Esophagus muscularis mucosa (tissue), 4 donors: ENCODE measurements at regions not wholly inside any gene's neighbourhood (a gene's known extent, or its start where the extent isn't known, plus 50 kb on each side); places are given as distances from the start of the nearest gene placed in this dataset.

Experiments used
- DNase-seq: peaks from one replicate; pipeline ENCODE4 v3.0.0-alpha.2; 2017; ENCODE audit errors: extremely low spot score
- H3K27ac ChIP-seq, 4 donors: fragments of 200-600 bp; sonication (generic); replicated peaks in 1 of 4; 1 replicate in 3 of 4; 2 replicates in 1 of 4; pipeline ENCODE4 v1.5.1; 2016 to 2019; ENCODE audit warnings: mild to moderate bottlenecking in 1 of 4
- H3K27me3 ChIP-seq, 4 donors: fragments of 200-600 bp; sonication (generic); one replicate each; pipeline versions ENCODE4 v1.5.1 to v1.6.0; 2016 to 2019
- H3K36me3 ChIP-seq, 4 donors: fragments of 200-600 bp; sonication (generic); one replicate each; pipeline ENCODE4 v1.5.1; 2016 to 2019
- H3K4me1 ChIP-seq, 4 donors: fragments of 200-600 bp; sonication (generic); one replicate each; pipeline ENCODE4 v1.5.1; 2016 to 2019
- H3K4me3 ChIP-seq, 4 donors: fragments of 200-600 bp; sonication (generic); 1 replicate in 2 of 4; 2 replicates in 2 of 4; pipeline ENCODE4 v1.5.1; 2016 to 2019; ENCODE audit warnings: mild to moderate bottlenecking in 4 of 4, moderate library complexity in 1 of 4
- H3K9me3 ChIP-seq, 4 donors: fragments of 200-600 bp; sonication (generic); 1 replicate in 3 of 4; 2 replicates in 1 of 4; pipeline ENCODE4 v1.5.1; 2016 to 2019
- CTCF ChIP-seq, 3 experiments: fragments of 200-600 bp in 2 of 3; fragments of 450-650 bp in 1 of 3; sonication (generic) in 2 of 3; IDR thresholded peaks; one replicate each; pipeline ENCODE4 v1.5.1; 2017 to 2019; ENCODE audit warnings: antibody characterized with exemption in 3 of 3, mild to moderate bottlenecking in 2 of 3, moderate library complexity in 1 of 3
- EP300 ChIP-seq: sonication (generic); formaldehyde crosslinking; IDR thresholded peaks from one replicate; pipeline ENCODE4 v1.6.1; 2017; ENCODE audit warnings: antibody characterized with exemption
- POLR2A ChIP-seq: fragments of 450-650 bp; IDR thresholded peaks from one replicate; pipeline ENCODE4 v1.6.1; 2017; ENCODE audit warnings: antibody characterized with exemption, moderate library complexity, mild to moderate bottlenecking, low read depth
- POLR2AphosphoS5 ChIP-seq, 2 donors: sonication (generic); formaldehyde crosslinking; IDR thresholded peaks; one replicate each; pipeline ENCODE4 v1.6.1; 2017; ENCODE audit warnings: antibody characterized with exemption in 2 of 2
- WGBS: methylation state at CpG from one replicate; pipeline ENCODE4 v1.1.5; 2018; 5-methylcytosine and 5-hydroxymethylcytosine counted together
- intact Hi-C: fragments of 100-400 bp; cut with DNase I; formaldehyde crosslinking; loops from one replicate; pipeline ENCODE4 v1.15.1; 2023

GRCh38 chr17:13240851-13241250, 223.0 kb upstream of the ELAC2 start:
- intact Hi-C loops: no loop called here
- DNase-seq: no peak
- Histone ChIP-seq H3K4me1 (no peaks in the 10 kb centered on the region), H3K27ac (no peak overlapping the region), H3K4me3 (no peak overlapping the region), H3K9me3 (no peaks in the 10 kb centered on the region), H3K36me3 (no peaks in the 10 kb centered on the region), H3K27me3 (no peaks in the 10 kb centered on the region)
- 75% methylated on average over 1 of the region's 1 CpG for WGBS
- TF ChIP-seq CTCF (IDR thresholded peaks at IDR 0.05): no peak
- TF ChIP-seq POLR2A: no peak
- TF ChIP-seq EP300: no peak
- TF ChIP-seq POLR2AphosphoS5 (IDR thresholded peaks at IDR 0.05): no peak

- Histone ChIP-seq H3K36me3 (no peaks in the 10 kb centered on the region), H3K27me3 (peaks cover 0 to 6% (median 0%) of the 10 kb centered on the region in 4 donors), H3K4me3 (no peak overlapping the region), H3K9me3 (no peaks in the 10 kb centered on the region), H3K27ac (no peak overlapping the region), H3K4me1 (no peaks in the 10 kb centered on the region)
- no peak for DNase-seq
- intact Hi-C loops: no loop called here
- no peak for TF ChIP-seq POLR2A
- no peak for TF ChIP-seq POLR2AphosphoS5 (IDR thresholded peaks at IDR 0.05)
- no peak for TF ChIP-seq CTCF (IDR thresholded peaks at IDR 0.05)
- no peak for TF ChIP-seq EP300
- 60% methylated on average over 11 of the region's 11 CpGs for WGBS
Measured at GRCh38 chr17:13230350-13231264, 212.8 kb upstream of the ELAC2 start.

GRCh38 chr17:13228225-13228624, 210.4 kb upstream of the ELAC2 start:
- Histone ChIP-seq H3K4me3 (no peak overlapping the region), H3K27me3 (peaks cover 0 to 6% (median 0%) of the 10 kb centered on the region in 4 donors), H3K27ac (no peak overlapping the region), H3K36me3 (no peaks in the 10 kb centered on the region), H3K9me3 (no peaks in the 10 kb centered on the region), H3K4me1 (no peaks in the 10 kb centered on the region)
- no peak for DNase-seq
- TF ChIP-seq POLR2A: no peak
- no peak for TF ChIP-seq EP300
- 58% methylated on average over 2 of the region's 2 CpGs for WGBS
- intact Hi-C loops: no loop called here

- WGBS: 35% methylated on average over 4 of the region's 4 CpGs
- Histone ChIP-seq H3K4me3 (no peak overlapping the region), H3K27me3 (peaks cover 0 to 6% (median 0%) of the 10 kb centered on the region in 4 donors), H3K27ac (no peak overlapping the region), H3K4me1 (no peaks in the 10 kb centered on the region), H3K9me3 (no peaks in the 10 kb centered on the region), H3K36me3 (no peaks in the 10 kb centered on the region)
- TF ChIP-seq POLR2A (no peak), CTCF (IDR thresholded peaks at IDR 0.05) (no peak), POLR2AphosphoS5 (IDR thresholded peaks at IDR 0.05) (no peak), EP300 (no peak)
- intact Hi-C loops: no loop called here
- no peak for DNase-seq
Measured at GRCh38 chr17:13222975-13223374, 205.1 kb upstream of the ELAC2 start.

GRCh38 chr17:13212860-13213259, 195.0 kb upstream of the ELAC2 start:
- TF ChIP-seq POLR2A (no peak), EP300 (no peak), CTCF (IDR thresholded peaks at IDR 0.05) (no peak), POLR2AphosphoS5 (IDR thresholded peaks at IDR 0.05) (no peak)
- intact Hi-C loops: no loop called here
- H3K27ac ChIP-seq: no peak overlapping the region
- no peaks in the 10 kb centered on the region for H3K27me3 ChIP-seq
- no peaks in the 10 kb centered on the region for H3K4me1 ChIP-seq
- no peak for DNase-seq
- H3K4me3 ChIP-seq: no peak overlapping the region
- no peaks in the 10 kb centered on the region for H3K36me3 ChIP-seq
- peaks cover 0 to 5% (median 0%) of the 10 kb centered on the region in 4 donors for H3K9me3 ChIP-seq
